B cell (primary cell): ENCODE measurements at regions not wholly inside any gene's neighbourhood (a gene's known extent, or its start where the extent isn't known, plus 50 kb on each side); places are given as distances from the start of the nearest gene placed in this dataset.

ENCODE experiments used
- ATAC-seq: fragments of 200-7000 bp; cut with Tn5 transposase; one replicate; pipeline ENCODE4 v1.10.0; 2021; ENCODE audit warnings: low read depth, mild to moderate bottlenecking, moderate number of reproducible peaks, moderate library complexity
- CTCF ChIA-PET: fragments of 350-600 bp; sonication (Branson Sonifier 250); formaldehyde crosslinking; loops from one replicate; lab custom pipeline; 2021; ENCODE audit warnings: antibody characterized with exemption, inconsistent platforms; lab: Charles Lee
- POLR2A ChIA-PET: fragments of 350-600 bp; sonication (Branson Sonifier 250); formaldehyde crosslinking; loops from one replicate; lab custom pipeline; 2021; ENCODE audit warnings: antibody characterized with exemption; lab: Charles Lee
- DNase-seq: peaks from one replicate; pipeline ENCODE4 v3.0.0; 2013
- H2AFZ ChIP-seq: 2 replicates; pipeline ENCODE4 v1.6.1; 2012; ENCODE audit warnings: mild to moderate bottlenecking, low read depth, low read length; ENCODE audit not compliant: insufficient read depth, poor library complexity, severe bottlenecking
- H3K27ac ChIP-seq, 2 donors: 1 replicate in 1 of 2; 2 replicates in 1 of 2; pipeline ENCODE4 v1.5.1; 2012 to 2013; ENCODE audit warnings: low read length in 2 of 2, mild to moderate bottlenecking in 2 of 2, moderate library complexity in 1 of 2
- H3K27me3 ChIP-seq, 4 experiments: fragments of 200-600 bp in 1 of 4; sonication (generic) in 1 of 4; replicated peaks in 1 of 4; 1 replicate in 2 of 4; 2 replicates in 2 of 4; pipeline versions ENCODE4 v1.6.1 to v1.7.0; 2013 to 2016; ENCODE audit warnings: low read length in 3 of 4, mild to moderate bottlenecking in 2 of 4, mixed read lengths in 1 of 4, moderate library complexity in 1 of 4; ENCODE audit not compliant: insufficient read depth in 4 of 4, control insufficient read depth in 3 of 4; ENCODE audit errors: control extremely low read depth in 1 of 4
- H3K36me3 ChIP-seq, 2 experiments: replicated peaks in 1 of 2; 1 replicate in 1 of 2; 2 replicates in 1 of 2; pipeline versions ENCODE4 v1.6.1 to v1.7.1; 2013; ENCODE audit warnings: low read length in 1 of 2; ENCODE audit not compliant: insufficient read depth in 2 of 2, control insufficient read depth in 1 of 2; ENCODE audit errors: control extremely low read depth in 1 of 2, extremely low read depth in 1 of 2
- H3K4me1 ChIP-seq, 2 donors: fragments of 200-600 bp in 1 of 2; sonication (generic) in 1 of 2; 1 replicate in 1 of 2; 2 replicates in 1 of 2; pipeline versions ENCODE4 v1.5.1 to v1.6.1; 2013 to 2017; ENCODE audit warnings: low read length in 2 of 2; ENCODE audit not compliant: control insufficient read depth in 2 of 2, insufficient read depth in 2 of 2
- H3K4me2 ChIP-seq: replicated peaks from 2 replicates; pipeline ENCODE3; 2012; ENCODE audit warnings: mild to moderate bottlenecking, low read depth, low read length; ENCODE audit not compliant: poor library complexity, severe bottlenecking
- H3K4me3 ChIP-seq, 5 experiments: fragments of 200-600 bp in 1 of 5; sonication (generic) in 1 of 5; 1 replicate in 3 of 5; 2 replicates in 2 of 5; pipeline versions ENCODE4 v1.5.1 to v1.7.0; 2011 to 2016; ENCODE audit warnings: low read length in 4 of 5, mild to moderate bottlenecking in 4 of 5, low read depth in 2 of 5, control low read depth in 1 of 5, moderate library complexity in 1 of 5; ENCODE audit not compliant: insufficient read depth in 1 of 5; ENCODE audit errors: control extremely low read depth in 1 of 5, extremely low read depth in 1 of 5
- H3K79me2 ChIP-seq: fragments of 200-600 bp; sonication (generic); one replicate; pipeline ENCODE4 v1.6.0; 2016; ENCODE audit warnings: low read length; ENCODE audit not compliant: control insufficient read depth, insufficient read depth
- H3K9ac ChIP-seq: fragments of 200-600 bp; sonication (generic); 2 replicates; pipeline ENCODE4 v1.6.1; 2017; ENCODE audit warnings: mild to moderate bottlenecking, low read length, moderate library complexity
- H3K9me3 ChIP-seq, 3 donors: one replicate each; pipeline versions ENCODE4 v1.6.1 to v1.7.1; 2013; ENCODE audit warnings: low read length in 2 of 3; ENCODE audit not compliant: control insufficient read depth in 2 of 3, insufficient read depth in 1 of 3; ENCODE audit errors: control extremely low read depth in 1 of 3
- H4K20me1 ChIP-seq: 2 replicates; pipeline ENCODE4 v1.6.0; 2012; ENCODE audit warnings: mild to moderate bottlenecking, low read length; ENCODE audit not compliant: insufficient read depth, control insufficient read depth, poor library complexity, severe bottlenecking
- H3K27ac Mint-ChIP-seq: one replicate; pipeline ENCODE4 v1.8.0; 2021; ENCODE audit warnings: mixed read lengths
- H3K27me3 Mint-ChIP-seq: one replicate; pipeline ENCODE4 v1.8.0; 2021; ENCODE audit warnings: mixed read lengths
- H3K4me1 Mint-ChIP-seq: one replicate; pipeline ENCODE4 v1.8.0; 2021; ENCODE audit warnings: mixed read lengths
- H3K4me3 Mint-ChIP-seq: one replicate; pipeline ENCODE4 v1.8.0; 2021; ENCODE audit warnings: mixed read lengths
- H3K9me3 Mint-ChIP-seq: one replicate; pipeline ENCODE4 v1.8.0; 2022; ENCODE audit warnings: mixed read lengths; ENCODE audit not compliant: insufficient read depth
- EZH2 ChIP-seq: IDR thresholded peaks from 2 replicates; pipeline ENCODE4 v1.6.1; 2012; ENCODE audit warnings: borderline replicate concordance, low read depth, mild to moderate bottlenecking, moderate library complexity, low read length; ENCODE audit not compliant: insufficient read depth, poor library complexity, severe bottlenecking
- WGBS: methylation state at CpG from one replicate; pipeline ENCODE4 v1.1.5; 2013; ENCODE audit warnings: missing lambda C conversion rate; ENCODE audit not compliant: insufficient coverage; 5-methylcytosine and 5-hydroxymethylcytosine counted together
- intact Hi-C: fragments of 100-400 bp; cut with micrococcal nuclease; formaldehyde crosslinking; loops from one replicate; pipeline ENCODE4 v1.10.0; 2022
- TF ChIP-seq, protein P1 (sequence below): fragments of 200-600 bp; IDR thresholded peaks from one replicate; pipeline ENCODE4 v1.8.0; 2022; ENCODE audit warnings: antibody characterized with exemption, mild to moderate bottlenecking

DNA sequence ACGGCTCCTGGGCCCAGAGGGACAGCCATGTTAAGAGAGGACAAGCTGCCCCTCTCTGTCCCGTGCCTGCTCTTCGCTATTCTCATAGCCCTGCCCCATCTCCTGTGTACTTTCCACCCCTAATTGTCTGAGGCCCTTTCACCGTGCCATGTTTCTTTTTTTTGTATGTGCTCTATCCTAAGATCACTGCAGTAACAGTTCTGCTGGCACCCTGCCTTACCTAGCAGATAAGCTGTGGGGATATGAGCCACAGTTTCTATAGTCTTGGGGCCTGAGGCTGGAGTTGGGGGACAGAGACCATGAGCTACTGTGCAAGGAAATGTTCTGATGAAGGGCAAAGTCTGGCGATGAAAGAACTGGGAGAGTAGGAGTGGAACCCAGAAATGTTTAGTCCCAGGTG, 269.5 kb upstream of the CITED2 start:
- Histone ChIP-seq H2AFZ (no peak overlapping the region), H4K20me1 (no peaks in the 10 kb centered on the region), H3K4me1 (peaks cover 5 to 8% of the 10 kb centered on the region in 2 donors), H3K27ac (no peak overlapping the region), H3K27me3 (no peaks in the 10 kb centered on the region), H3K36me3 (no peaks in the 10 kb centered on the region), H3K4me3 (no peak overlapping the region), H3K9me3 (no peaks in the 10 kb centered on the region), H3K9ac (no peak overlapping the region), H3K79me2 (no peaks in the 10 kb centered on the region), H3K4me2 (no peak overlapping the region)
- ChIA-PET CTCF (interaction anchor here (0.7 kb wide), 1 partner anchor 120 kb away, joined by 3 read pairs; no protein-coding TSS in a partner anchor), POLR2A (no interaction called here)
- Mint-ChIP-seq H3K9me3 (peaks cover 6% of the 10 kb centered on the region), H3K4me3 (no peak overlapping the region), H3K27ac (no peak overlapping the region), H3K4me1 (peaks cover 14% of the 10 kb centered on the region), H3K27me3 (no peaks in the 10 kb centered on the region)
- no peak for TF ChIP-seq EZH2
- TF ChIP-seq, protein P1, sequence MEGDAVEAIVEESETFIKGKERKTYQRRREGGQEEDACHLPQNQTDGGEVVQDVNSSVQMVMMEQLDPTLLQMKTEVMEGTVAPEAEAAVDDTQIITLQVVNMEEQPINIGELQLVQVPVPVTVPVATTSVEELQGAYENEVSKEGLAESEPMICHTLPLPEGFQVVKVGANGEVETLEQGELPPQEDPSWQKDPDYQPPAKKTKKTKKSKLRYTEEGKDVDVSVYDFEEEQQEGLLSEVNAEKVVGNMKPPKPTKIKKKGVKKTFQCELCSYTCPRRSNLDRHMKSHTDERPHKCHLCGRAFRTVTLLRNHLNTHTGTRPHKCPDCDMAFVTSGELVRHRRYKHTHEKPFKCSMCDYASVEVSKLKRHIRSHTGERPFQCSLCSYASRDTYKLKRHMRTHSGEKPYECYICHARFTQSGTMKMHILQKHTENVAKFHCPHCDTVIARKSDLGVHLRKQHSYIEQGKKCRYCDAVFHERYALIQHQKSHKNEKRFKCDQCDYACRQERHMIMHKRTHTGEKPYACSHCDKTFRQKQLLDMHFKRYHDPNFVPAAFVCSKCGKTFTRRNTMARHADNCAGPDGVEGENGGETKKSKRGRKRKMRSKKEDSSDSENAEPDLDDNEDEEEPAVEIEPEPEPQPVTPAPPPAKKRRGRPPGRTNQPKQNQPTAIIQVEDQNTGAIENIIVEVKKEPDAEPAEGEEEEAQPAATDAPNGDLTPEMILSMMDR, result no peak
- WGBS, result 100% methylated on average over 4 of the region's 5 CpGs
- intact Hi-C loops, result no loop called here
- DNase-seq (no peak), ATAC-seq (no peak)

DNA sequence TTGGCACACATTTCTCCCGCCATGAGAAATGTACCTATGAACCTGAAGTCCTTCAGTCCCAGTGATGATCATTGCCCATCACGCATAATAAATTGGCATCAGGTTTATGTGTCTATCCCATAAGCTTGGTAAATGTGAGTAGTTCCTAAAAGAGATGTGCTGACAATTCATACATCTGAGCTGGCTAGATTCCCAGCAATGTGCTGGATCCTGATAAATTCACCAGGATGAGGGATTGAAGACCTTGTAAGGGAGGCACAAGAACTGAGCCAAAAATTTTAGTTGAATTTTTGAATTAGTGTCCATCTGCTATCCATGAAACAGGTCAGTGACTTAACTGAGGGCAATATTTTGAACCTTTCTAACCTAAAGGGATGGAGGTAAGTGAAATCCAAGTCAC, 267.9 kb upstream of the CITED2 start:
- peaks cover 5 to 8% of the 10 kb centered on the region in 2 donors for H3K4me1 ChIP-seq
- no peaks in the 10 kb centered on the region for H3K9me3 ChIP-seq
- ChIA-PET POLR2A (no interaction called here), CTCF (no interaction called here)
- WGBS, result 60% methylated on average over 1 of the region's 2 CpGs
- TF ChIP-seq EZH2, result no peak
- TF ChIP-seq, protein P1, result no peak
- peaks cover 6% of the 10 kb centered on the region for H3K9me3 Mint-ChIP-seq
- no peak overlapping the region for H3K27ac Mint-ChIP-seq
- no peaks in the 10 kb centered on the region for H3K79me2 ChIP-seq
- H3K4me1 Mint-ChIP-seq, result peaks cover 14% of the 10 kb centered on the region
- no peaks in the 10 kb centered on the region for H3K36me3 ChIP-seq
- no peak overlapping the region for H3K4me3 Mint-ChIP-seq
- intact Hi-C loops, result no loop called here
- DNase-seq, result no peak
- H4K20me1 ChIP-seq, result no peaks in the 10 kb centered on the region
- H3K4me2 ChIP-seq, result no peak overlapping the region
- H3K27me3 Mint-ChIP-seq, result no peaks in the 10 kb centered on the region
- H3K4me3 ChIP-seq, result no peak overlapping the region
- no peak overlapping the region for H3K27ac ChIP-seq
- H3K9ac ChIP-seq, result no peak overlapping the region
- H3K27me3 ChIP-seq, result no peaks in the 10 kb centered on the region
- H2AFZ ChIP-seq, result no peak overlapping the region
- ATAC-seq, result no peak
